Activated T-cell treated with anti-CD3 and anti-CD28 coated beads, Interleukin-2, amount 50 U/mL, for 1 hour (primary cell): ENCODE measurements at regions not wholly inside any gene's neighbourhood (a gene's known extent, or its start where the extent isn't known, plus 50 kb on each side); places are given as distances from the start of the nearest gene placed in this dataset.

Source experiments
- DNase-seq: peaks from one replicate; pipeline ENCODE4 v3.0.0-alpha.2; 2020

DNA sequence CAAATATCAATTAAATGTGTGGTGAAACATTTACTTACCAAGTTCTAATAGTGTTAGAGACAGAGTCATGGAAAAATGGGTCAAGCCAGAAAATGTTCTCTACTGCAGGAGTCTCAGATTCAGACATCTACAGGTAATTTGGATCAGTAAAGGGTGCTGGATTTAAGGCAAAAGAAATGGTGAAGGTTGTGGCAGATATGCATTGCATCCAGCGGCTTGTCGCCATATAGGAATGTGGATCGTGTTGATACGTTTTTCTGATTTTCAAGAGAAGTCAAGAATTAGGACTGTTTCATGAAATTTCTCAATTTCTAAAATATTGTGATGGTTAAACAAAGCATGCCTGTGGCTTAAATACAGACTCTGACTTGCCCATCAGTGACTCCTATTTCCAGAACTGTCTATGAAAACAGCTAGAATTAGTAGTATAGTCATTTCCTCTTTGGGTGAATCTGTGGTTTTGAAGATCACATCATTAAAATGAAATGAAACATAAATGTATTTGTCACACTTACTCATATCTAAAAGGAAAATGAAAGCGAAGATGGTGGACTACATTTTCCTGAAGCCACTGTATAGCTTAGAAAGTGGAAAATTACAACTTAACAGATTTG, 110.1 kb upstream of the VEGFC start:
- DNase-seq, result no peak

DNA sequence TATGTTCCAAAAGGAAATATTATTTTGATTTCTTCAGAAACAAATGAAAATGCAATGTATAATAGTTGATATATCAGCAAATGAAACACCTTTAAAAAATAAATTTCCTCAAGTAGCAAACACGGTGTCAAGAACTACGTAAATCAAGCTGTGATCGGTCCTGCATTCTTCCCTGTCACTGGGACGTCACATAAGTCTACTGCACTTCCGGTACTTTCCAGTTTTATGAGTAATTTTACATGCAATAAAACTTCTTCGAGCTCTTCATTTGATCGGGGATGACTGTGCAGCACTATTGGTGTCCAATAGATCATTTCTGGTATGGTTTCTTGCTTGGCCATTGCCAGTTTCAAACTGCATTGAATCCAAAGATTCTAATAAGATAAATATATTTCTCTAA, 114.0 kb upstream of the VEGFC start:
- DNase-seq, result no peak

DNA sequence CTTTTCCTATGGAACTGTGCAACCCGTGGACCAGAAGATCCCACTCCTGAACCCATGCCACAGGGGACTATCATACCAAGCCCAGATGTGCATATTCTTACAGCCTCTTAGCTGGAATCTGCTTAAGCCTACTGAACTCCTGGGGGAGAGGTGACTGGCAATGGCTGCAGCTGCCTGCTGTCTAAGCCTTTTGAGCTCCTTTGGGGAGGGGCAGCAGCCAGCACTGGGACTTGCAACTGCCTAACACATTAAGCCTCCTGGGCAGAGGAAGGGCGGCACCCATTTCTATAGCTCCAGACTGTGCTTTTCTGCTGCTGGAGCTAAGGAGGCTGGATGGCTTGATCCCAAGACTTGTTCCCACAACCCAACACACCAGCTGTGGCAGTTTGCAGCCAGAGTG, 117.9 kb upstream of the VEGFC start:
- DNase-seq, result no peak

DNA sequence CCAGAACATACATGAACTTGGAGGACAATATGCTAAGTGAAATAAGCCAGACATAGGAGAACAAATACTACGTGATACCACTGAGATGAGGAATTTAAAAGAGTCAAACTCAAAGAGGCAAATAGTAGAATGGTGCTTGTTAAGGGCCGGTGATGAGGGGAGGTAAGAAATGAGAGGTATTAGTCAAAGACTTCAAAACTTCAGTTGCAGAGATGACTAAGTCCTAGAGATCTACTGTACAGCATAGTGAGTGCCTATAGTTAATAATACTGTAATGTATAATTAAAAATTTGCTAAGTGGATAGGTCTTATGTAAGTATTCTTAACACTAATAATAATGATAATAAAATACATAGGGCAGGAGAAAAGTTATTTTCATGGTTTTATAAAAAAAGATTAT, 126.9 kb upstream of the VEGFC start:
- DNase-seq, result no peak

DNA sequence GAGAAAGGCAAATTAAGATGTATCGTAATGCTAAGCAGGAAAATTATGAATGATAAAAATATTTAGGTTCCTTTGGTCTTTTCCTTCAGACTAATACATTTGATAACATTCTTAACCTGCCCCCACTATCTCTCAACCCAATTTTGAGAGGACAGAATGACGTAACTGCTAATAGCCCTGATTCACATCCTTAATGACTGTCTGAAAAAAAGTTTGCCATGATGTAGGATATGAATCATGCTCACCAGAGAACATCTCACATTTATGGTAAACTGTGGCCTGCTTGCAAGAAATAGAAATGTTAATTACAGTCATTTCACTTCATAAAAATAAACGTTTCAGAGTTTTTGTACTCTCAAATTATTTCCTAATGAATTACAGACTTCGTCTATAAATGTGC, 128.0 kb upstream of the VEGFC start:
- no peak for DNase-seq

DNA sequence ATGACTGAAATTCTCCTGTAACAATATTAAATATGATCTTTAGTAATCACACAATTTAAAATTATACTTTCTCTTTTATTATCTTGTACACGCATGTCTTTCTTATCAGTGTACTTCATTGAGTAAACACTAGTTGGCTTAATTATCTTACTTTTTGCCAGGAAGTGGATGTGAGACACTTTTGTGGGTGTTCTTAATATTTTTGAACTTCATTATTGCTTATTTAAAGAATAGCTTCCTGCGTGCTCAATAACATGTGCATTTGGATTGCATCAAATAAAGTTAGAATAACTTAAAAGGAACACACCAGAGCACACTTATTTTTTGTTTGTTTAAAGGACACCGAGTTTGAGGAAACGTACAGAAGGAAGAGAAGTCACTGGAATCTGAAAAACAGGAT, 128.5 kb upstream of the VEGFC start:
- DNase-seq, result no peak

DNA sequence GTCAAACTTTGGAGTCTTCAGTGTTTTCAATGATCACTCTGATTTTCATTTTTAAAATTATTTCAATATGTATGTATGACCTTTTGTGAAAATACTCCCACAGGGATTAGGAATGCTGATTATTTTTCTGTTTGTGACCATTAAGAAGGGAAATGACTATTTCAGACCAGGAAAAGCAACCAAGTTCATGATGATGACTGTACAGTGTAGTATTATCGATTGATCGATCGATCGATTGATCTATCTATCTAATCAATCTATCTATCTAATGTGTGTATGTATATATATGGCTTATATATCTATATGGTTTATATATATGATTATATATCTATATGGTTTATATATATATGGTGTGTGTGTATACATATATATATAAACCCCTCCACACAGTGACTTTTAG, 131.5 kb upstream of the VEGFC start:
- no peak for DNase-seq

DNA sequence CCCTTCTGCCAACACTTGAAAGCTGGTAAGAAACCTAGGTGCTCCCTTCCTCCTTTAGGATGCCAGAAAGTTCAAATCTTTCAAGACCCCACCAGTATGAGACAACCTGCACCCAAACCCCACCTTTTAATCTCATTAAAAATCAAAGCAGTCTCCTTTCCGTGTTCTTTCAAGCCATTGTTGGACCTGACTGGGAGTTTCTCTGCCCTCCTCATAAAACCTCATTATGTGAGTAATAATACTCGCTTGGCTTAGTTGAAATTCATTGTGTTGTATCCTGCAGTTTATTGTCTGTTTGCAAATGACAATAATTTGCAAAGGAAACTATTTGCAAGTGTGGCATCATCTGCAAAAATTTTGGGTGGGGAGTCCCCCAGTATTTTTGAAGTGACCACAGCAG, 133.2 kb upstream of the VEGFC start:
- DNase-seq, result no peak

DNA sequence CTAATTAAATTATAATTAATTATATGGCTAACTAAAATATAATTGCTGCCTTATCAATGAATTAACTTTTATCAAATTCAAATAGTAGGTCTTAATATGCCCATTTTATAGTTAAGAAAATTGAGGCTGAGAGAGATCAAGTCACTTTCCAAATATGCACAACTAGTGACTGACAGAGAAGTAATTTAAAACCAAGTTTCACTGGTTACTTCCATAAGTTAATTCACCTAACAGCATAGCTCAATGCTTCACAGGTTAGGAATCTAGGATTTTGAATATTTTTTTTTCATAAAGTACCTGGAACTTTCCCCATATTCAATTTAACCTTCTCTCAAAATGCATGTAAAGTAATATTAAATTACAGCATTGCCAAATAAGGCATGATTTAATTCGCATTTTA, 134.4 kb upstream of the VEGFC start:
- DNase-seq, result no peak

DNA sequence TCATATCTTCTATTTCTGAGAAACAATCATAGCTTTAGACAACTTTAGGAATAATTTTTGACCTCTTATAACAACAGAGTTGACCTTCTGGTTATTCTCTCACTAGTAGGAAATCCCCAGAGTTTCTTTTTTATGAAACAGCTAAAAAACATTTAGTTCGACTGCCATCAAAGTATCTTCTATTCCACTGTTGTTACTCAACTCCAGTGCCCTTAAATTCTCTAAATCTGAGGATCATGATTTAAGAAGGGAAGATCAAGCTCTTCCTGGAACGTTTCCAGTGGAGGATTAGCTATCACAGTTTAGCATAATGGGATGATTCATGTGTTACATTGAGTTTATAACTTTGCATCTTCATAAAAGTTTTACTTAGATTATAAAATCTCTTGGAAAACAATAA, 134.9 kb upstream of the VEGFC start:
- DNase-seq, result no peak

DNA sequence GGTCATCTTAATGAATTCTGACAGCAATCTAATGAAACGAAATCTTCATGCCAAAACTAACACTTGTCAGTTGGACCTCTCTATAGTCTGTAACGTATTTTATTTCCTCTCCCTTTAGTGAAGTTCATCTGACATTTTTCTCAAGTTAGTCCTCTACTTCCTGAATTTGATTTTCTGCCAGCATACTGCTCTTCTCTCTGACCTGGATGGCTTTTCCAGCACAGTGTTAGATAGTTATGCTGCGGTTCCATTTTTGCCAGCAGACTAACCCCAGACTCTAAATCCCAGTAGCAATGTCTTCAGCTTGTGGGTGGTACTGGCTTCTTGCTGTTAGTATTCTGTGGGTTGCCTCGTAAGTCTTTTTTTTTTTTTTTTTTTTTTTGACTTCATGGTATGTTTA, 146.7 kb upstream of the VEGFC start:
- DNase-seq, result no peak

DNA sequence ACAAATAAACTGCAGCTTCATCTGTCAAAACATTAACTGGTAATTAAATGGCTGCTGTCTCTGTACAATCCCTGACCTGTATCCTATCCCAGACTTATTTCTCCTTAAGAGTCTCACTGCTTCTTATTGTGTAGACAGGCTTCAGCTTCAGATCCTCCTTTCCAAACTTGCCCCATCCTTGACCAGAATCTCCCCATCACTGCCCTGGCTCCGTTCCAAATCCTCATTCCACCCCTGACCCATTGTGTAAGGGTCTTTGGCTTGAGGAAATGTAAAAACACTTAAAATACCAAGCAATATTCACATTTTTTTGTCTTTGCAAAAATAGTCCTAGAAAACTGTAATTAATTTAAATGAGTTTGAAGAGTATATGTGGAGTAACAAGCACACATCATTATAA, 152.6 kb upstream of the VEGFC start:
- no peak for DNase-seq

DNA sequence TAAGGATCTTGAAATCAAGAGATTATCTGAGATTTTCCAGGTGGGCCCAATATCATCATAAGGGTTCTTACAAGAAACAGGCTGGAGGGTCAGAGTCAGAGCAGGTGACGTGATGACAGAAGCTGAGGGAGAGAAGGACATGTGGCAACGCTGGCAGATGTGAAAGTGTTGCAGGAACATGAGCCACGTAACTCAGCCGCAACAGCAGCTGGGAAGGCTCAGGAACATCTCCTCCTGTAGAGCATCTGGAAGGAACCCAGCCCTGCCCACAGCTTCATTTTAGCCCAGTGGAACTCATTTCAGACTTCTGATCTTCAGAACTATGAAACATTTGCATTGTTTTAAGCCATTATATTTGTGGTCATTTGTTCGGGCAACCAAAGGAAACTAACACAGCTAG, 156.3 kb upstream of the VEGFC start:
- no peak for DNase-seq

DNA sequence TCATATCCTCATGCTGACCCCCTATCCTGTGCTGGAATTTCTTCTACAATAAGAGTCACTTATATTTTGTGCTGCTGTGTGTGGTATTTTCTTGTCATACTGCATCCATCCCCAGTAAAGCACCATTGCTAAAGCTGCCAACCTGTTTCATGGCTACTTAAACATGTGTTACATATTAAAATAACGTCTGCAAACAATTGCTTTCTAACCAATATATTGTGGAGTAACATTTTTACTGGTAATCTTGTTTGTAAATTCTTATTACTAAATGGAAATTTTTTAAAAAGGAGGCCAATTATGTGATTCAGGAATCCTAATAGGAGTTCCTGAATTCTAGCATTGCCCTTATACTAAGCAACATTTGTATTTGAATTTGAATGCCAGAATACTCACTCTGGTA, 160.3 kb upstream of the VEGFC start:
- DNase-seq, result no peak

DNA sequence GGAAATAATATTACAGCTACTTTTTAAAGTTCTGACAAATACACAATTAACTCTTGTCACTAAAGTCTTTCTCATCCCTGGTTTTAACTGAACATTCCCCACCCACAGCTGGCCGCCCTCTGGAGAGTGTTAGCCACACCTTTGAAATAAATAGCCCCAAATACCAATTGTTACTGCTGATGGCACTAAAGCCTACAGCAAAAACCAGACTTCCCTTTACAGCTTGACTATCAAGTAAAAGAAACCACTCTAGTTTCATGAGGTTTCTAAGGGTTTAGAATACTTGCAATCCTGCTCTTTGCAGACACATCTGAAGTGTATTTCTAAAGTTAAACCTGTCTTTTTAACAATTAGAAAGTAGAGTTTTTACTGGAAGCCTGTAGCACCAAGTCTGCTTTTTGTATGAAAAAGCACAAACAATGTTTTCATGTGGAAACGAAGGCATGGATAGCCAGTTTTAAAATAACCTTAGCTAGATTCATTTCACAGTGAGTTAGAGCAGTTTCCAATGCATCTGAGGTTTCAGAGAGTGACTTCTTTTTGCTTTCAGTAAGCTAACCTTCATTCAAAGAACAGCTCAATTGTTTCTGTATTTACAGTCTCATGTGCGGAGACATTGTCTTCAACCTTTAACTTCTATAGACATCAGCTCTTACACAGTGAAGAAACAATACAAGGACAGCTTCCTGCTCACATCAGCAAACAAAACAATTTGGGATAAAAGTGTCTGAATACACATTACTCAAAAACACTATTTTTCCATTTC, 164.8 kb upstream of the VEGFC start:
- DNase-seq, result no peak

DNA sequence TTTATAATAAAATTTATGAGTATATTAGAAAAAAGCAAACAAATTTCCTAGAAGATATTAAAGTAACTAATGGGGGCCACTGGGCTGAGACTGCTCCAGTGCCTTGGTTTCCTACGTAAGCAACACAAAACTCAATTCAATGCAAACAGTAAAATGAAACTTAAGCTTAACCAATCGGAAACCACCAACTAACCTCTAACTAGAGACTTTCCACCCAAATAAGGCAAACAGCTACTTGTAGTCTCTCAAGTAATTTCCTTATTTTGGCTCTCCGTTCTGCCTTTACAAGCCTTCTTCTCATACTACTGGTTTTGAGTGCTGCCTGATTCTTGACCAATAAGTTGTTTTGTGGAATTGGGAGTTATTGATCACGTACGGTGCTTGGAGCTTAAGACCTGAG, 167.3 kb upstream of the VEGFC start:
- no peak for DNase-seq

DNA sequence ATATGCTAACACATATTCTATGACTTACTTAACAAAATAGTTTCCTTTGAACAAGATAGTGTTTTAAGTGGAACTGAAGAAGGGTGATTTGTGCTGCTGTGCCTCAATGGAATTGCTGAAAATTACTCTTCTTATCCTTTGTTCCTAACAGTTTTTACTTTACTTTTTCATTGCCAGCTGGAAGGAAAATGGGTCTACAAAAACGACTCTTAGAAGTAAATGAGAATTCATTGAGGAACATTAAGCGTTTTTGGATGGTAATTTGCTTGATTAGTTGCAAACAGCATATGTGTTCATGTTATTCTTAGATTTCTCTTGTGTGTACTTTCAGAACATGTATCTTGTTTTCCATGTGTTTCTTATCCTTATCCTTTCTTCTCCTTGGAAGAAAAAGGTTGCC, 170.4 kb upstream of the VEGFC start:
- no peak for DNase-seq

DNA sequence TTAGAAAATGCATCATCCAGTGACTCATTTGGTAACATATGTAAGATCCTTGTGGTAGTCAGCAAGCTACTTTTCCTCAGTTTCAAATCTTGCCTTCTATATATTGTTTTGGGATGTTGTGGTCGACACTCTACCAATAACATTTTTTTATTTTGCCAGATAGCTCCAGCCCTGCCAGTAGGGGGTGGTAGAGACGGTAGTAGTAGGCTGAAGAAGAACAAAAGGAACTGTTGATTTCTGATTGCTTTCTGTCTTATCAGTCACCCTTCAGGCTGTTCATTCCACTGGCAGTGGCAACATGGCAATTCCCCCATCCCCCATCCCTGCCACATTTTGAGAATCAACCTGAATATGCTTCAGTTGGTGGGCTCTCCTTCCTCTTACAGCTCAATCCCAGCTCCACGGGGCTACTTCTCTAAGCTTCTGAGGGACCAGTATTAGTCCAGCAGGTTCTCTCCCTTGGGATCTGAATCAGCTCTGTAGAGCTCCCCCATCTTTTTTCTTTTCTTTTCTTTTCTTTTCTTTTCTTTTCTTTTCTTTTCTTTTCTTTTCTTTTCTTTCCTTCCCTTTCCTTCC, 171.5 kb upstream of the VEGFC start:
- no peak for DNase-seq

DNA sequence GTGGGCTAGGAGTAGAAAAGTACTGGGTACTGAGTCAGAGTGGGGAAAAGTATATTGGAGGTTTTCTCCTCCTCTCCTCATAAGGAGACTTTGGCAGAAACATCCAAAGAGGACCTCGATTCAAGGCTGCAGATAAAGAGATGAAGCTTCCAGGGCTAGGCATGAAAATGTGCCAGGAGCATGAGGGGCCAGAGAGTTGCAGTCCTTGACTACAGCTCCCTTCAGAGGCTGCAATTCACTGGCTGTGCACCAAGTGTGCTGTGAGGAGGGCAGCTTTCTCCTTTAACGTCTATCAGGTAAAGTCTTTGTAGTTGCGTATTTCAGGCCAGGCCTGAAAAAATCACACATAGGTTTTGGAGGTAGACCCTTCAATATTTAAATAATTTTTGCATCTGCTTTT, 174.9 kb upstream of the VEGFC start:
- DNase-seq, result no peak

DNA sequence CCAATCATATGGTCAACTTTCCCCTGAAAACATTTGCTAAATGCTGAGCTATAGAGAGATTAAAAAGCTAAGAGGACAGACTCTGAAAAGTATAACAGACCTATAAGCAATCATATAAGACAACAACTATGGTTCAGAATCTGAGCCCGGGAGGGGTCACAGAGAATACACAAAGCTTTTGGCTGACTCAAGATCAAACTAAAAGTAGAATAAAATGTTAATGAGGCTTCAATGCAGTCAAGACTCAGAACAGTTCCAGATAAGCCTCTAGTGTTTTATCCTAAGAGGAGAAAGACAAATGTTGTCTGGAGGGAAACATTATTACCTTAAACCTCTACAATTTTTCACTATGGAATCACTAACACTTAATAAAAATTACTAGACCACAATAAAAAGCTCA, 175.4 kb upstream of the VEGFC start:
- no peak for DNase-seq

DNA sequence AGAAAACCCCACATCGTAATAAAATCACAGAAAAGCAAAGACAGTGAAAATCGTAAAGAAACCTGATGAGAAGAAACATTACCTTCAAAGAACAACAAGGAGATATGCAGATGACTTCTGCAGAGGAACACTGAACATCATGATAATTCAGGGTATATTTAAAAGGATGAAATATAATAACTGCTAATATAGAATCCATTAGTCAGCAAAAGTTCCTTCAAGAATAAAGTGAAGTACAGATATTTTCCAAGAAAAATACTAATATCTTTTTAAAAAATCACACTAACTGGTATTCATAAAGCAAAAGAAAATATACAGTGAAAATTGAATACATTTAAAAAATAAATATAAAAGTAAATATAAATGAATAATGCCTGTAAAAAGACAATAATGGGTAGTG, 176.3 kb upstream of the VEGFC start:
- DNase-seq, result no peak

DNA sequence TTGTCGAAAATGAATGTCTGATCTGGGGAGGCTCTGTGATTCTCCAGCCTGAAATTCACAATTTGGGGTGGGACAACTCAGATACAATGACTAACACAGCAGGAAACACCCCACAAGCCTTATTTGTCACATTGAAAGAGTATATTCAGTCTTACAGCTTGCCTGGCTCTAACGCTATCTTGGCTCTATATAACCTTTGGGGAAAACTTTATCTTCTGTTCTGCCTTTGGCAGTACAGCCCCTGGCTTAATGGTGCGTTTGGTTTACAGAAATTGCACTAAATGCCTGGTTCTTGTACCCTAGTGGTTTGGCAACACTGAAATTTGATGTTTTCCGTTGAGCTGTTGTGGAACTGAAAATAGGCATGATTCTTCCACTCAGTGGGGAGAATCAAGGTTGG, 178.1 kb upstream of the VEGFC start:
- DNase-seq, result no peak

DNA sequence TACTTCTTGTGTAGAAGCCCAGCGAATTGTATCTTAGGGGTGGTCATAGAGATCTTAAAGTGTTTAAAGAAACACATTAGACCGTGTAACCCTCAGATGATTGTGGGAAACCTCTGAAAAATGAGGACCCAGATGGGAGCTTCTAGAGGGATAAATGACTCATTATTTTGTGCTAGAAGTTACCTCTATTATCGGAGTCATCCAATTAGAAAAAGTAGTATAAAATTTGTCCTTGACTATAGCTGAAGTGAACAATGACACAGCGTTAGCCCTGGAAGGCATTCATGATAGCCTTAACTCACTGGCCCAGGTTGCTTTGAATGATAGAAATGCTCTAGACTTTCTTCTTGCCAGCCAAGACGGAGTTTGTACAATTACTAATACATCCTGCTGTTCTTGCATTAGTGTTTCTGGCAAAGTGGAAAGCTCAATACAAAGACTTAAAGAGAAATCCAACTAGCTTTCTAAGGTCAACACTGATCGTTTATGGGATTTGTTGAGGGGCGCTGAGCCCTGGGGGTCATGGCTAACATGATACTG, 178.9 kb upstream of the VEGFC start:
- DNase-seq, result no peak

DNA sequence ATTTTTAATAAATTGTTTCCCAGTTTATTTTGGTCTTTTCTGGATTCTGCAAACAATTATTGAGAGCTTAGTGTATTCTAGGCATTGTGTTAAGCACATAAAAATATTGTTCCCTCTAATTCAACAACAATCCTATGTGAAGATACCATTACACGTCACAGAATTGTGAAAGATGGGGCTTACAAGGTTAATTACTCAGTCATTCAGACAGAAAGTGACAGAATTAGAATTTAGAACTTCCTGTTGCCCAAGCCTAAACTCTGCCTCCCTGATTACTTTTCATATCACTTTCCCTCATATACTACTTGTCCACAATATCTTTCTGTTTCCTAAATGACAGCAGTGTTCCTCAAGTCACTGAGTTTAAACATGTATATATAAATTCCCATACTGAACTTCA, 186.7 kb upstream of the VEGFC start:
- DNase-seq, result no peak

DNA sequence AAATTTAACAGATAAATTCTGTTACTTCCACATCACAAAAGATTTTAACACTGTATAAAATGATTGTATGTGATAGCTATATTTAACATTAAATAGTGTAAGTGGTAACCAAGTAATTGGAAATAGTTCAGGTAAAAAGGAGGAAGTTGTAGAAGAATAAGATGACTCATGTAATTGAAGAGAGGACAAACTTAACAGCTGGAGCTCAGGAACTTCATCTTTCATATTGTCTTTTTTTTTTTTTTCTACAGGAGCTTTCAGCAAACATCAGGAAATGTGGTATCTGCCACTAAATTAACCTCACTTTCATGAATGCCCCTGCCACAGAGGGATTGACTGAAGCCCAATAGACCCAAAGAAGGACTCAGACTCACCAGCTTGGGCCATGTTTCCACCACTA, 188.4 kb upstream of the VEGFC start:
- no peak for DNase-seq
